Right lobe of liver (tissue), 6 donors: ENCODE measurements at regions not wholly inside any gene's neighbourhood (a gene's known extent, or its start where the extent isn't known, plus 50 kb on each side); places are given as distances from the start of the nearest gene placed in this dataset.

Experiments
- ATAC-seq, 4 donors: fragments of 200-7000 bp; cut with Tn5 transposase; one replicate each; pipeline ENCODE4 v1.9.1; 2020; ENCODE audit warnings: mild to moderate bottlenecking in 4 of 4, moderate library complexity in 4 of 4
- DNase-seq, 3 donors: peaks; one replicate each; pipeline ENCODE4 v3.0.0-alpha.2; 2020
- H3K27ac ChIP-seq, 3 donors: fragments of 200-600 bp; one replicate each; pipeline ENCODE4 v1.8.0; 2022
- H3K27me3 ChIP-seq, 2 donors: fragments of 200-600 bp; one replicate each; pipeline ENCODE4 v1.8.0; 2022
- H3K36me3 ChIP-seq, 4 donors: fragments of 200-600 bp; sonication (generic) in 1 of 4; one replicate each; pipeline versions ENCODE4 v1.5.1 to v1.8.0; 2017 to 2022; ENCODE audit warnings: control low read depth in 1 of 4
- H3K4me1 ChIP-seq, 4 donors: fragments of 200-600 bp; sonication (generic) in 1 of 4; one replicate each; pipeline versions ENCODE4 v1.5.1 to v1.8.0; 2017 to 2022; ENCODE audit warnings: control low read depth in 1 of 4
- H3K4me3 ChIP-seq, 3 donors: fragments of 200-600 bp; one replicate each; pipeline ENCODE4 v1.8.0; 2022
- H3K9me3 ChIP-seq, 4 donors: fragments of 200-600 bp; sonication (generic) in 1 of 4; one replicate each; pipeline versions ENCODE4 v1.5.1 to v1.8.0; 2017 to 2022; ENCODE audit warnings: control low read depth in 1 of 4
- CTCF ChIP-seq, 4 donors: fragments of 200-600 bp in 3 of 4; fragments of 450-650 bp in 1 of 4; IDR thresholded peaks; one replicate each; pipeline versions ENCODE4 v1.5.1 to v1.8.0; 2016 to 2022; ENCODE audit warnings: antibody characterized with exemption in 4 of 4, mild to moderate bottlenecking in 2 of 4
- POLR2A ChIP-seq: fragments of 450-650 bp; IDR thresholded peaks from one replicate; pipeline ENCODE4 v1.6.1; 2017; ENCODE audit warnings: antibody characterized with exemption, mild to moderate bottlenecking
- WGBS: methylation state at CpG from one replicate; pipeline ENCODE4 v1.1.6; 2018; ENCODE audit warnings: low coverage, low lambda C conversion rate; ENCODE audit not compliant: insufficient coverage; ENCODE audit errors: missing lambda C conversion rate; 5-methylcytosine and 5-hydroxymethylcytosine counted together
- intact Hi-C, 2 donors: fragments of 100-400 bp; cut with DNase I; formaldehyde crosslinking; loops; one replicate each; pipeline versions ENCODE4 v1.11.2 to v1.14.1; 2022
- donor health status: DM: no; HTN: yes; CAD: no.
- donor health status: DM: no; HTN: no; CAD: no.
- donor health status: DM: no; HTN: no; CAD: no.
- donor health status: DM: no; HTN: yes; CAD: no.
- donor health status: DM: no; HTN: yes; CAD: no.

DNA sequence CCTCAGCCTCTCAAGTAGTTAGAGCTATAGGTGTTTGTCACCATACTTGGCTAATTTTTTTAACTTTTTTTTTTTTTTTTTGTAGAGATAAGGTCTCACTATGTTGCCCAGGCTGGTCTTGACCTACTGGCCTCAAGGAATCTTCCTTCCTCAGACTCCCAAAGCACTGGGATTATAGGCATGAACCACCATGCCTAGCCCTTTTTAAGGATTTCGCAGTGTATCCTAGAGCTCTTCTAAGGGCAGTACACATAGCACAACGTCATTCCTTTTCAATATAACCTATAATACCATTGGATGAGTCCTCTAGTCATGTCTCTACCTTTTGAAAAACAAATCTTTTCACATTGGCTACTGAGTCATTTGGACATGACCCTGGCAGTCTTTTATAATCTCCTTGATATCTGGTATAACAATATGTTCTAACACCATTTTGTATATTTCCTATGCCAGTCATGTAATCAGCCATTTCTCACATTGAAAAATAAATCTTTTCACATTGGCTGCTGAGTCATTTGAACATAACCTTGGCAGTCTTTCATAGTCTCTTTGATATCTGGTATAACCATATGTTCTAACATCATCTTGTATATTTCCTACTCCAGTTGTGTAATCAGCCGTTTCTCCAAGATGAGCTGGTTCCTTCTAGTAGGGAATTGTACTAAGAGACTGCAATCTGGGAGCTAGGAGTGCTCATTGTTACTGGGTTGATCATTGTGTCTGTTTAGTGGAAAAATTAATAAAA is 944.7 kb downstream of the MCTP2 start:
- Histone ChIP-seq H3K4me1 (no peaks in the 10 kb centered on the region), H3K27ac (no peak overlapping the region), H3K27me3 (no peaks in the 10 kb centered on the region), H3K9me3 (no peaks in the 10 kb centered on the region), H3K36me3 (no peaks in the 10 kb centered on the region), H3K4me3 (no peak overlapping the region)
- DNase-seq = no peak
- 55% methylated on average over 3 of the region's 3 CpGs for WGBS
- TF ChIP-seq CTCF (IDR thresholded peaks at IDR 0.05) = no peak
- TF ChIP-seq POLR2A = no peak
- intact Hi-C loops = no loop called here
- no peak for ATAC-seq

DNA sequence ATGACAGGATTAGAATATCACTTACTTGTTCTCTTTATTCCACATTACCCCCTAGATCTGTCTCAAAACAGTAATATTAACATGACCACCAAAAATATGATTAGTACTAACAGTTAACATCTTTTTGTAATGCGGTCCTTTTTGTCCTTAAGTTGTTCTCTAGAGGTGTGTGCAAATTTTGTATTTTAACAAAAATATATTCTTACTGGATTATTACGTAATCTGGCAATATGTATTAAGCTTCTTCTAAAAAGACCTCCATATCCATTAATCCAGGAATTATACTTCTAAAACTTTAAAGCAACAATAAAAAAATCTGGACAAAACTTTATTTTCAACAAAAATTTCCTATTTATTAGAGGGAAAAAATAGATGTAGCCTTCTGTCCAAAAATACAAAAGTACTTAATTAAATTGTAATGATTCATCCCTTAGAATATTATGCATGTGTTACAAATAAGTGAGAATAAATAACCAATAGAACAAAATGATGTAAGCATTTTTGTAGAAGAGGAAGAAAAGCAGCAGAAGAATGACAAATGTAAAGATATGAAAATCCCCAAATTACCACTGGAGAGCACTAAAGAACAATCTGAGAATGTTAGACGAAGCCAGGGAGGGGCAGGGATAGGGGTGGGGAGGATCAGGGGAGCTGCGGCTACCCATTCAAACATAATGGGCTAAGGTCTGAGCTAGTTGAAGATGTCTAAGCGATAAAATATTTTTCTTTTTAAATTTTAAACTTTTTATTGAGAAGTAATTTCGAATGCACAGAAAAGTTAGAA is 945.6 kb downstream of the MCTP2 start:
- WGBS = 52% methylated on average over 6 of the region's 6 CpGs

DNA sequence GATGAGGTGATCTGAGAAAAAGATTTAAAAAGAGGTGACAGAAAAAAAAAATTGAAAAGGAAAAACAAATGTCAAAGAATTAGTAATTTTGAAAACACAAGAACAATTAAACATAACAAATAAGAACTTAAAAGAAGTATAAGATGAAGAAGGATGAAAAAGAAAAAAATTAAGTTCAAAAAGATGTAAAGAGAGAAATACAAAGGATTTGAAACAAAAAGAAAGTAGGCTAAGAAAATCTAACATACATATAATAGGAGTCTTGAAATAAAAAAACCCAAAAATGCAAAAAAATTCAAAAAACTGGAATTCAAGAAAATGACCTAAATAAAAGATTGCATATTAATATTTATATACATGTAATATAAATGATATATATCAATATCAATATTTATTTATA is 949.2 kb downstream of the MCTP2 start:
- H3K27ac ChIP-seq = no peak overlapping the region
- no peak for DNase-seq
- no peak for ATAC-seq
- intact Hi-C loops = no loop called here
- no peaks in the 10 kb centered on the region for H3K4me1 ChIP-seq
- H3K36me3 ChIP-seq = no peaks in the 10 kb centered on the region
- no peak for TF ChIP-seq CTCF (IDR thresholded peaks at IDR 0.05)
- TF ChIP-seq POLR2A = no peak
- no peak overlapping the region for H3K4me3 ChIP-seq
- H3K9me3 ChIP-seq = no peaks in the 10 kb centered on the region
- no peaks in the 10 kb centered on the region for H3K27me3 ChIP-seq

More for the DNA sequence above, 945.6 kb downstream of the MCTP2 start:
- intact Hi-C loops = no loop called here
- H3K27me3 ChIP-seq = no peaks in the 10 kb centered on the region
- no peaks in the 10 kb centered on the region for H3K9me3 ChIP-seq
- no peak overlapping the region for H3K4me3 ChIP-seq
- no peak for DNase-seq
- H3K36me3 ChIP-seq = no peaks in the 10 kb centered on the region
- TF ChIP-seq CTCF (IDR thresholded peaks at IDR 0.05) = no peak
- TF ChIP-seq POLR2A = no peak
- ATAC-seq = no peak
- H3K27ac ChIP-seq = no peak overlapping the region
- no peaks in the 10 kb centered on the region for H3K4me1 ChIP-seq

DNA sequence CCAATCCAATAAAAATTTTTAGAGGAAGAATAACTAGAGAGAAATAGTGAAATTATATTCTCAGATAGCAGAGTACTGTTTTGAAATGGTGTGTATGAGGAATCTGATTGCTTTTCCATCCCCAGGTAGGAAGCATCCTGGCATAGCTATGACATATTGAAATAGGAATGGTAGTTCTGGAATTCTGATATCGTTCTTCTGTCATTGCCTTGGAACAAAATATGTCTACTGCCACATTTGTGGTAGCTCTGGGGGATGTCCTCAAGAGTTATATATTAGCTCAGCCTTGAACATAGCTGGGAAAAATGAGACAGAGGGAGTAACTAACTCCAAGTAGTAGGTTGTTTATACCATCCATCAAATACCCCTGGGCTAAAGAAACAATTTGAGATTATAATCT is 950.7 kb downstream of the MCTP2 start:
- no peaks in the 10 kb centered on the region for H3K27me3 ChIP-seq
- no peak overlapping the region for H3K4me3 ChIP-seq
- intact Hi-C loops = no loop called here
- H3K4me1 ChIP-seq = no peaks in the 10 kb centered on the region
- DNase-seq = no peak
- WGBS = 40% methylated on average over 1 of the region's 1 CpG
- no peak overlapping the region for H3K27ac ChIP-seq
- no peaks in the 10 kb centered on the region for H3K9me3 ChIP-seq
- no peak for TF ChIP-seq CTCF (IDR thresholded peaks at IDR 0.05)
- no peak for ATAC-seq
- no peaks in the 10 kb centered on the region for H3K36me3 ChIP-seq
